GDM1 (cell line): ENCODE measurements at regions not wholly inside any gene's neighbourhood (a gene's known extent, or its start where the extent isn't known, plus 50 kb on each side); places are given as distances from the start of the nearest gene placed in this dataset.
"Not testable (repeated sequence)": the region's sequence is repeated elsewhere in the genome, so short reads cannot be mapped to it uniquely, and the experiment has no call there.

ENCODE experiments used
- DNase-seq: peaks from one replicate; lab custom pipeline; 2025; lab: John Stamatoyannopoulos, UW

DNA sequence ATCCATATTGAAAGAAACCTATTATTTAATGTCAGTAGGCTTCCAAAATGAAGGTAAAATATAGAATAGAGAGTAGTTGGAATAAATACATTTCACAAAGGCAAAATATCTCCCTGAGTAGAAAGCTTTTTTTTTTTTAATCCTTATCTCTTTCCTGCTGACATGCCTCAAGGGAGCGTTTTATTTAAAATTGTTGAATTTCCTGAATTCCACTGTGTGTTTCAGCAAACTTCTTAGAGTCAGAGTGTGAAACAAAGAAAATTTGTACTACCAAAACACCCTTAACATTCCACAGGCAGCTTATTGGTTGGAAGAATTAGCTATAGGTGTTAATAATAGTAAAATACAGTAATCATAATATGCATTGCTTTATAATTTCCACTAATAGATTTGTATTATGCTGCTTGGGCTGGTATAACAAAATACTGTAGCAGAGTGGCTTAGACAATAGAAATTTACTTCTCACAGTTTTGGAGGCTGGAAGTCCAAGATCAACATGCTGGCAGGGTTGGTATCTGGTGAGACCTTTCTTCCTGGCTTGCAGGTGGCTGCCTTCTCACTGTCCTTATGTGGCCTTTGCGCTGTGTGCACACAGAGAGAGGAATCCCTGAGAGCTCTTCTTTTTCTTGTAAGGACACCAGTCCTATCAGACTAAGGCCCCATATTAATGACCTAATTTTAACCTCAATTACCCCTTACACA lies 468.4 kb upstream of the C1orf87 start:
- no peak for DNase-seq

GRCh38 chr1:60540141-60540540 lies 466.6 kb upstream of the C1orf87 start:
- no peak for DNase-seq

- DNase-seq, result no peak
These were observed 462.1 kb upstream of the C1orf87 start for GRCh38 chr1:60535713-60536112.

GRCh38 chr1:60527567-60527966 lies 454.0 kb upstream of the C1orf87 start:
- DNase-seq, result no peak

- no peak for DNase-seq
These were observed 443.4 kb upstream of the C1orf87 start for GRCh38 chr1:60516996-60517395.

- no peak for DNase-seq
These were observed 436.6 kb upstream of the C1orf87 start for GRCh38 chr1:60510162-60510561.

- no peak for DNase-seq
These were observed 430.8 kb upstream of the C1orf87 start for GRCh38 chr1:60504206-60504840.

- no peak for DNase-seq
These were observed 429.8 kb upstream of the C1orf87 start for GRCh38 chr1:60503266-60503925.

- no peak for DNase-seq
These were observed 428.9 kb upstream of the C1orf87 start for GRCh38 chr1:60502506-60502905.

DNA sequence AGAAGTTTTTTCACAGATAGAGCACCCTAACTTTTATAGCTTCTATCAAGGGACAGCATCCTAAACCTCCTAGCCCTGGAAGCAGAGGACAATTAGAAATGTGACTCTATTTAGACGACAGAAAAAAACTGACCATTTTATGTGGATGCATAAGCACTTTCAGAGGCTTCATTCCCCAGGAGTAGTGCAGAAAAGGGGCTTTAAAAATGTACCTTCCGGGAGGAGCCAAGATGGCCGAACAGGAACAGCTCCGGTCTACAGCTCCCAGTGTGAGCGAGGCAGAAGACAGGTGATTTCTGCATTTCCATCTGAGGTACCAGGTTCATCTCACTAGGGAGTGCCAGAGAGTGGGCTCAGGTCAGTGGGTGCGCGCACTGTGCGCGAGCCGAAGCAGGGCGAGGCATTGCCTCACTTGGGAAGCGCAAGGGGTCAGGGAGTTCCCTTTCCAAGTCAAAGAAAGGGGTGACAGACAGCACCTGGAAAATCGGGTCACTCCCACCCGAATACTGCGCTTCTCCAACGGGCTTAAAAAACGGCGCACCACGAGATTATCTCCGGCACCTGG lies 416.4 kb upstream of the C1orf87 start:
- DNase-seq, result not testable (repeated sequence)

GRCh38 chr1:60488847-60489246 lies 415.3 kb upstream of the C1orf87 start:
- DNase-seq, result no peak

DNA sequence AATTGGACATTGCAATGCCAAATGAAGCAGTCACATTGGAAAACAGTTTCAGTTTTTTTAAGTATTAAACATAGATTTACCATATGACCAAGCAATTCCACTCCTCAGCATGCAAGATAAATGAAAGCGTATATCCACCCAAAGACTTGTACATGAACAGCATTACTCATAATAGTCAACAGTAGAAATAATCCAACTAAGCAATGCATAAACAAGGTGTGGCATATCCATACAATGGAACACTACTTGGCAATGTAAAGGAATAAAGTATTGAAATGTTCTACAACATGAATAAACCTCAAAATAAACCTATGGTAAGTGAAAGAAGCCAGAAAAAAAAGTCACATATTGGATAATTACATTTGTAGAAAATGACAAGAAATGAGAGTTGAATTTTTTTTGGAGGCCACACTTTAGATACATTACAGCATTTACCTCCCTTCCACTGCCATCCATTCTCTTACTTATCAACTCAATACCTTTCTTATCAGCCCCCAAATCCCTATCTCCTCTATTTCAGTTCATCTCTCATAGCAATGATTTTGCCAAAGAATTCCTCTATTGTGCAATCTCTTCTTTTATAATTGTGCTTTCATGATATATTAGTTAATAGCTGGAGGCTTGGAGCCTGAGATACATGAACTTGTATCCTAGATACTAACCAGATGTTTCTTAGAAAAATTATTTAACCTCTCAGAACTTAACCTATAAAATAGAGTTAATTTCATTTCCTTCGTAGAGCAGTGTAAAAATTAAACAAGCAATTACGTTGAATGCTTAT lies 414.2 kb upstream of the C1orf87 start:
- no peak for DNase-seq

DNA sequence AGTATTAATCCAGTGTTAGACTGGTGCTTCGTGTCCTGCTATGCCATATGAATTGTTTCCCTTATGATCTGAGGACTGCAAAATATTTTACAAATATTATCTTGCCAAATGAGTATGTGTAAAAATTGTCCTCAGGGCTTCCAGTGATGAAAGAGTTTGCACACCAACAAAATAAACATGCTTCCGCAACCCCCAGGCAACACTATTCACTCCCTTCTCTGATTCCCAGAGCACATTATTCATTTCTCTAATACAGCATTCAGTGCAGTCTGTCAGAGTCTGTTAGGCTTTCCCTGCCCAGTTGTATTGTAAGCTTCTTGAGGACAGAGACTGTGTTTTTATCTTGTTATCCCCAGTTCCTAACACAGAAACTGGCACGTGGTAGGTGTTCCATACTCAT lies 409.9 kb upstream of the C1orf87 start:
- no peak for DNase-seq

GRCh38 chr1:60470246-60470645 lies 396.7 kb upstream of the C1orf87 start:
- DNase-seq, result no peak

DNA sequence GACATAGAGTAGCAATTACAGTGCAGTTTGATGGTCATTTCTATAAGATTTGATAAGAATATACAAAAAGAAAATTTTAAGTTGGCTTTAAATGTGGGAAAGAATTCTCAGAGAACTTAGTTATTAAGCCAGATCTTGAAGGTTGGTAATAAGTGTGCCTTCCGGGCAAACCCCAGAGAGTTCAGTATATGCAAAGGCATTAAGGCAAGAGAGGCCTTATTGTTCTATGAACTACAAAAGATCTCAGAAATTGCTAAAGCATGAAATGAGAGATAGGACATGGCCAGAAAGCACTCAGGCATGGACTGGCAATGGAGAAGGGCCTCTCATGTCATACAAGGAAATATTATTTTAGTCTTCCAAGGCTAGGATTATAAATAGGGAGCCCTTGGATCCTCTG lies 390.2 kb upstream of the C1orf87 start:
- no peak for DNase-seq

GRCh38 chr1:60463146-60463545 lies 389.6 kb upstream of the C1orf87 start:
- no peak for DNase-seq

DNA sequence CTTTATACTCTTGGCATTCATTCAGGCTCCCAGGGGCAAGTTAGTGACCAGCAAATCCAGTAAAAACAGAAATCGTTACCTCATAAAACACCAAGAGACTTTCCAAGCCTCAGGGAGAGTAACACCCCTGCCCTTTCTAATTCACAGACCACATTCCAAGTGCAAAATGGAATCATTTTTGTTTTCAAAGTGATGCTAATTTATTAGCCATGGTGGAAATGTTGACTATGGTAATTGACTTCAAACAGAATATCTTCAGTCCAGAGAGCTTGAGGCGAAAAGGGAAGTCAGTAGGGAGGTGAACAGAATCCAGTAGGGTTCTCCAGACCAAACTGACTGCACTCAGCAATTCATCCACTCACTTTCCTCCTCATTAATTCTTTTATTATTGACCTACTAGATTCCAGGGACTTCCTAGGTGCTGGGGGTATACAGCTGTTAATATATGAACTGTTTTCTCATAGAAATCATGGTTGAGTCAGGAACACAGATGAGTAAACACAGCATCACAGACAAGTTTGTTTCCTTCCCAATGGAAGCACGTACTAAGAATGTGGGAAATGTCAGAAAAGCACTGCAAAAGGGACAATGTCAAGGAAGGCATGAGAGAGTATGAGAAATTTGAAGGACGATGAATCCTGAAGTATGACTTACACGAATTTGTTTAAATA lies 388.5 kb upstream of the C1orf87 start:
- no peak for DNase-seq

DNA sequence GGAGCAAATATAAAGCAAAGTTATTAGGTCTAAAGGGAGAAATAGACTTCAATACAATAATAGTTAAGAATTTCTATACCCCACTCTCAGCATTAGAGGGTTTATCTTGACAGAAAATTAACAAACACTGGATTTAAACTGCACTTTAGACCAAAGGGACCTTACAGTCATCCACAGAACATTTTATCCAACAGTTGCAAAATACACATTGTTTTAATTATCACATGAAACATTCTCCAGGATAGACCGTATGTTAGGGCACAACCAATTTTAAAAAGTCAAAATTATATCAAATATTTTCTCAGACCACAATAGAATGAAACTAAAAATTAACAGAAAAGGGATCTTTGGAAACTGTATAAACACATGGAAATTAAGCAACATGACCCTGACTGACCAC lies 384.5 kb upstream of the C1orf87 start:
- no peak for DNase-seq

- DNase-seq, result no peak
These were observed 376.3 kb upstream of the C1orf87 start for GRCh38 chr1:60449876-60450275.

DNA sequence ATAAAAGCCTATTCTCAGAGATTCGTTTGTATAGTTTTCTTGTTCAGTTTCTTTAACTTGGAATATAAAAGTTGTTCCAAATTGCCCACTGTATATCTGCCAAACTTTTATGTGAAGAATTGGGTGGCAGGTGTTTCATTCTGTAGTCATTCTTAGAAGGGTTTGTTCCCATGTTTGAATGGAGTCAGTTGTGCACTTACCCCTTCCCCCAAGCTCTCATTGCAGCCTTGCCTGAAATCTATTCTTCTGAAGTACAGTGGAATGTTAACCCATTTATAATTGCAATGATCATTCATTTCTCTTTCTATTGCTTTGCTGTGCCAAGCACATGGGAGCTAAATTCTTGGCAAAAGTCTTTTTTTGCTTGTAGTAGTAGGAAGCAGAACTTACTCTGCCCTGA lies 375.3 kb upstream of the C1orf87 start:
- DNase-seq, result no peak

- no peak for DNase-seq
These were observed 371.1 kb upstream of the C1orf87 start for GRCh38 chr1:60444680-60445079.

DNA sequence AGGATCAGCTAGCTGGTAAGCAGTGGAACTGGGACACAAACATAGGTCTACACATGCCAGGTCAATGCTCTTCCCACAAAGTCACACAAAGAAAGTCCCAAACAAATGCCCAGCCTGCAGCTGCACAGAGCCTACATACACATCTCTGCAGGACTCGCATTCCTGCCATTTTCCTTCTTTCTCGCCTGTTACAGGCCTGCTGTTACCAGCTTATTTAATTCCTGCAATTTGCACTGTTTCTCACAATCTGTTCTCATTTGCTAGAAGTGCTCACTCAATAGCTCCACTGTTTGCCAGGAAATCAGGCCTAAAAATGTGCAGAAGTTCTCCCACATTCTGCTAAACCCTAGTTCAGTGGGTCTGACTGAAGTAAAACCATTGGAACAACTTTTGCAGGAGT lies 362.6 kb upstream of the C1orf87 start:
- no peak for DNase-seq
